Motor neuron (in vitro differentiated cells): ENCODE measurements at regions not wholly inside any gene's neighbourhood (a gene's known extent, or its start where the extent isn't known, plus 50 kb on each side); places are given as distances from the start of the nearest gene placed in this dataset.

Source experiments
- ATAC-seq, 8 experiments: fragments of 200-7000 bp; cut with Tn5 transposase; replicated peaks in 6 of 8; 2 replicates each; pipeline ENCODE4 v1.8.0; 2021; ENCODE audit warnings: mild to moderate bottlenecking in 8 of 8, moderate library complexity in 8 of 8
- H3K27ac ChIP-seq, 2 donors: fragments of 250-450 bp; sonication (Bioruptor Pico); 2 replicates each; pipeline ENCODE4 v1.9.0; 2021; ENCODE audit warnings: antibody characterized with exemption in 2 of 2, mild to moderate bottlenecking in 2 of 2, moderate library complexity in 1 of 2
- H3K4me1 ChIP-seq, 2 donors: fragments of 250-450 bp; sonication (Bioruptor Pico); replicated peaks in 1 of 2; 2 replicates each; pipeline ENCODE4 v1.6.1; 2021; ENCODE audit warnings: antibody characterized with exemption in 2 of 2, mild to moderate bottlenecking in 2 of 2, moderate library complexity in 1 of 2
- H3K4me3 ChIP-seq, 5 donors: fragments of 250-450 bp; sonication (Bioruptor Pico); 2 replicates each; pipeline ENCODE4 v1.9.0; 2021; ENCODE audit warnings: antibody characterized with exemption in 5 of 5, mild to moderate bottlenecking in 5 of 5, moderate library complexity in 4 of 5
- WGBS, 10 experiments: fragments of 450-650 bp; shearing (Covaris generic); methylation state at CpG; one replicate each; pipeline ENCODE4 v1.0.0; 2022; 5-methylcytosine and 5-hydroxymethylcytosine counted together
- in situ Hi-C, 9 experiments: fragments of 400-800 bp; cut with MboI; loops; one replicate each; pipeline ENCODE4 v1.15.0; 2021; ENCODE audit warnings: low sequenced_read_pairs in 9 of 9, low pct_unique_long_range_greater_than_20kb in 2 of 9; ENCODE audit not compliant: unreplicated experiment in 9 of 9

DNA sequence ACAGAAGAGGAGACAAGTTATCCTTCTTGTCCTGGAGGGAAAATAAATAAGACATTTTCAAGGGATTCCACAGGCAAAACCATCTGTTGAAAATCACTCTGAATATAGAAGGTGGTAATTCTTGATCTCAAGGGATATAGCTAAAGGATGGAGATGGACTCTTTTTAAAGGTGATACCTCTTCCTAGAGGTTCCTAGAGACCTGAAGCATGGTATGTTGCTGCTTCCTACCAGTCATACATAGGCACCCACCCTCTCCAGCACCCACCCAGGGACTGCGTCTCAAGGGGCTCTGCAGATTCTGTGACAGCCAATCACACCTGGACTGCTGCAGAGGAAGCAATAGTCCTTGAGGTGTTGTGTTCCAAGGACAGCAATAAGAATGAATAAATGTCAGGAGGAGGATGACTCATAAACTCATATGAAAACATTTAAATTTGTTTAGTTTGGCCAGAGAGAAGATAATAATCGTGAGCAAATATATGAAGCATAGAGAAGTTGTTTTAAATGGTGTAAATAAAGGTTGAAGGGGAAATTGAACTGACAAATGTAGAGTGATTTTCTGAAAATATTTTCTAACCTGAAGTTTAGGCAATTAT lies 741.6 kb upstream of the CBLB start:
- 0 to 93% (median 67%) methylated on average over 1 to 2 of the region's 2 CpGs; no CpG with 5 or more reads in 1 of the 10 experiments for WGBS, 10 experiments
- no peak overlapping the region for H3K4me3 ChIP-seq
- in situ Hi-C loops, result loop anchor here in 2 of 9 experiments (25.0 kb wide), 2 partner anchors 452 to 923 kb away; no protein-coding TSS in a partner anchor
- peaks cover 0 to 2% of the 10 kb centered on the region in 2 donors for H3K4me1 ChIP-seq
- no peak overlapping the region for H3K27ac ChIP-seq
- peak in 4 of 8 experiments; percentile 26 to 49 (median 44) for ATAC-seq

DNA sequence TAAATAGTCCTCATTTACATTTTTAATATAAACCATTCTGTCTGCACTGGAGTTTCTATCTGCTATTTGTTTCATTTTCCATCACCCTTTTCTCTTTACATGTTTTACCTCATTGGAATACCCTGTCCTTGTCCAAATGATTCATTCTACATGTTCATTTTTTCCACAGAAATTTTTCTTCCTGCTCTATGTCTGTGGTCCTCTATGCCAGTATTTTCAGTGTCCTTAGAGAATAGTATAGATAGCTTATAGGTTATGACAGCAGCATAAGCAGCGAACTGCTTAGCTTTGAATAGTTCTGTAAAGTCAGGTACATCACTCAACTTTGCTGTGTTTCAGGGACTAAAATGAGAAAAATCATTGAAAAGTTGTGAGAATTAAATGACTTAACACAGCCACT lies 742.3 kb upstream of the CBLB start:
- ATAC-seq, result no peak
- Histone ChIP-seq H3K27ac (no peak overlapping the region), H3K4me3 (no peak overlapping the region), H3K4me1 (peaks cover 0 to 2% of the 10 kb centered on the region in 2 donors)
- WGBS, 10 experiments, result 64 to 100% (median 100%) methylated on average over 1 of the region's 1 CpG; no CpG with 5 or more reads in 4 of the 10 experiments
- in situ Hi-C loops, result loop anchor here in 2 of 9 experiments (25.0 kb wide), 2 partner anchors 451 to 924 kb away; no protein-coding TSS in a partner anchor

DNA sequence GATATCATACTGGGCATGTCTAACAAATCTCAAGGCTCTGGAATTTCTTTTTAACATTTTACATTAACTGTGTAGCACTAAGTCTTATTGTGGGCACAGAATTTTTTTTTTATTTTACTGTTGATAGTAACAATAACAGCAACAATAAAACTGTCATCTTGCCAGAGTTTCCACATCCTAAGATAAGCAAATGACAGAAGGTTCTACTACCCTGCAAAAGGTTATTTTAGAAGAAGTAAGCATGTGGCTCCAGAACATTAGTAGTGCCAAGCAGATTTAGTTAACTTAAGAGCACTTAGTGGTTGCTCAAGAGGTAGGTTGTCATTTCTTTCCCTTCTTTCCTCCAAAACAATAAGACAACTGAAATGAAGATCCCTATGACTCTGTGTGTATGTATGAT lies 743.0 kb upstream of the CBLB start:
- in situ Hi-C loops, result loop anchor here in 2 of 9 experiments (25.0 kb wide), 2 partner anchors 450 to 925 kb away; no protein-coding TSS in a partner anchor
- Histone ChIP-seq H3K4me1 (peaks cover 0 to 2% of the 10 kb centered on the region in 2 donors), H3K4me3 (no peak overlapping the region), H3K27ac (no peak overlapping the region)
- ATAC-seq, result no peak

DNA sequence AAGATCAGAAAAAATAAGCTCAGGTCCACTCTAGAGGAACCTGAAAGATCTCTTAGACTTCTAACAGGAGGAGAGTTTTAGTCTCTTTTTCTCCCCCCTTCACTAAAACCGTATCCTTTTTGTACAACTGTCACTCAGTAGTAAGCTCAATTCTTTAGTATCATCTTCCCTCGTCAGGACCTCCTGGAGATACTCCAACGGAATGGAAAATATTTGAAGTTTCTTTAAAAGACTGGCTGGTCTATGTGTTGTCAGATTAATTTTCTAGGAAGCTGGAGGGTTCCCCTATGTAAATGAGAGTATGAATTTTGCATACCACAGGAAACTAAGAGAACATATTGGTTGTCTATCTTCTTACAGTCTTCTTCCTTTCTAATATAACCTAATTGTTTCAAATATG lies 747.7 kb upstream of the CBLB start:
- WGBS, 10 experiments, result 67 to 100% (median 90%) methylated on average over 1 to 3 of the region's 3 CpGs; no CpG with 5 or more reads in 2 of the 10 experiments
- no peaks in the 10 kb centered on the region for H3K4me1 ChIP-seq
- in situ Hi-C loops, result loop anchor here in 2 of 9 experiments (25.0 kb wide), 2 partner anchors 446 to 929 kb away; no protein-coding TSS in a partner anchor
- no peak overlapping the region for H3K27ac ChIP-seq
- no peak overlapping the region for H3K4me3 ChIP-seq
- ATAC-seq, result no peak

DNA sequence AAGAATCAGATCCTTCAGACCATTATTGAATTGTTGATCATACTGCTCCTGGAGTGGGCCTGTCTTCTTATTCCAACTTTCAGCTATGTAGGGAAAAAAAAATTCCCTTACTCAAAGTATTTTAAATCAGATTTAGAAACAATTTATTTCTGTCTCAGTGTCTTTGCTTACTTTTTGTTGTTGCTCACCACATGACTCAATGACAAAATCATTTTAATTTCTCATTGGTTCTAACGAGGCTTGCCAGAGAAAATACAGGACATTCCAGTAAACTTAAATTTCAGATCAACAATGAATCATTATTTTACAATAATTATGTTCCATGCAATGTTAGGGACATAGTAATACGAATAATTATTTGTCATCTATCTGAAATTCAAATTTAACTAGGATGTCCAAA lies 748.5 kb upstream of the CBLB start:
- Histone ChIP-seq H3K4me1 (no peaks in the 10 kb centered on the region), H3K27ac (no peak overlapping the region), H3K4me3 (no peak overlapping the region)
- 22 to 100% (median 73%) methylated on average over 1 to 2 of the region's 2 CpGs for WGBS, 10 experiments
- ATAC-seq, result no peak
- in situ Hi-C loops, result loop anchor here in 2 of 9 experiments (25.0 kb wide), 2 partner anchors 445 to 930 kb away; no protein-coding TSS in a partner anchor

DNA sequence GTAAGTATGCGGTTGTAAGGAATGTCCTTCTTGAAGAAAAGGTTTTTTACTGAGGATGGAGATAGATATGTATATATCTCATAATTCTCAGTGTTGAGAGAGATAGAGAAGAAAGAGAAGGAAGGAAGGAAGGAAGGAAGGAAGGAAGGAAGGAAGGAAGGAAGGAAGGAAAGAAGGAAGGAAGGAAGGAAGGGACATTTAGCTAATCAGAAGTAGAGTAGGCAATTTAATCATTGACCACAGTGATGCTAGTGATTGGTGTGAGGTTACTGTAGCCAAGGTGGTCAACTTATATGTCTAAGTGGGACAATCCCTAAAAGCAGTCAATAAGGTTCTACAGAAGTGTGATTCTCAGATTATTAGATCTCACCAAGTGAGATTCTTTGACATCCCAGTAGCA lies 751.8 kb upstream of the CBLB start:
- no peak overlapping the region for H3K27ac ChIP-seq
- 88 to 100% (median 100%) methylated on average over 1 of the region's 1 CpG; no CpG with 5 or more reads in 4 of the 10 experiments for WGBS, 10 experiments
- H3K4me1 ChIP-seq, result no peaks in the 10 kb centered on the region
- in situ Hi-C loops, result loop anchor here in 2 of 9 experiments (25.0 kb wide), 2 partner anchors 442 to 933 kb away; no protein-coding TSS in a partner anchor
- no peak for ATAC-seq
- no peak overlapping the region for H3K4me3 ChIP-seq

DNA sequence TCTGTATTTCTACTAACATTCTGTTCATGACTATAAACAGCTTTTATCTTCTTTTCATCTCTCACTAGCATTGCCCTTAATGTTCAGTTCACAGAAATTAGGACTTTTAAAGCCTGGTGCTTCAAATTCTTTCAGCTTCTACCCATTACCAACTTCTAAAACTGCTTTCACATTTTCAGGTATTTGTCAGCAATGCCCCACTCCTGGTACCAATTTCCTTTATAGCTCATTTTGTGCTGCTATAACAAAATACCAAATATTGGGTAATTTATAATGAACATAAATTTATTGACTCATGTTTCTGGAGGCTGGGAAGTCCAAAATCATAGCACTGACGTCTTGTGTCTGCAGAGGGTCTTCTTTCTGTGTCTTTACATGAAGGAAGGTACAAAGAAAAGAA lies 753.1 kb upstream of the CCDC54 start:
- in situ Hi-C loops, result loop anchor here in 2 of 9 experiments (25.0 kb wide), 2 partner anchors 438 to 937 kb away; no protein-coding TSS in a partner anchor
- H3K4me1 ChIP-seq, result no peaks in the 10 kb centered on the region
- WGBS, 10 experiments, result 63 to 100% (median 100%) methylated on average over 1 of the region's 1 CpG; no CpG with 5 or more reads in 1 of the 10 experiments
- ATAC-seq, result no peak
- H3K27ac ChIP-seq, result no peak overlapping the region
- H3K4me3 ChIP-seq, result no peak overlapping the region

DNA sequence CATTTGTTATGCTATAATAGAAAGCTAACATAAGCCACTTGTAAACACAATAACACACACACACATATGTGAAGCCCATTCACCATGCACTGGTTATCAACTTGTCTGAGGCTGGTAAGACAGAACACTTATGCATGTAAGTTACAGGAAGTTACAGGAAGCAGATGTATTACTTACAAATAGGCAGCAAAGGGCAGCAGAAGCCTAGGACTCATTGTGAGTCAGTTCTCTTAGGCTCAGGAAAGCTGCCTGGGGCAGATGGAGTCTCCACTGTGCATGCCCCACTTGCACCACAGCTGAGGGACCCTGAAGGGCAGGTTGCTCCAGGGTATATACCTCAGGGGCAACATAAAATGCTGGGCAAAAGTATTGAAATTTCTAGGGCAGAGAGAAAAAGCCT lies 748.8 kb upstream of the CCDC54 start:
- in situ Hi-C loops, result loop anchor here in 1 of 9 experiments (25.0 kb wide), 1 partner anchor 434 kb away; no protein-coding TSS in a partner anchor
- no peak overlapping the region for H3K4me3 ChIP-seq
- ATAC-seq, result peak in 3 of 8 experiments; percentile 77 to 96 (median 77)
- no peak overlapping the region for H3K27ac ChIP-seq
- H3K4me1 ChIP-seq, result no peaks in the 10 kb centered on the region

DNA sequence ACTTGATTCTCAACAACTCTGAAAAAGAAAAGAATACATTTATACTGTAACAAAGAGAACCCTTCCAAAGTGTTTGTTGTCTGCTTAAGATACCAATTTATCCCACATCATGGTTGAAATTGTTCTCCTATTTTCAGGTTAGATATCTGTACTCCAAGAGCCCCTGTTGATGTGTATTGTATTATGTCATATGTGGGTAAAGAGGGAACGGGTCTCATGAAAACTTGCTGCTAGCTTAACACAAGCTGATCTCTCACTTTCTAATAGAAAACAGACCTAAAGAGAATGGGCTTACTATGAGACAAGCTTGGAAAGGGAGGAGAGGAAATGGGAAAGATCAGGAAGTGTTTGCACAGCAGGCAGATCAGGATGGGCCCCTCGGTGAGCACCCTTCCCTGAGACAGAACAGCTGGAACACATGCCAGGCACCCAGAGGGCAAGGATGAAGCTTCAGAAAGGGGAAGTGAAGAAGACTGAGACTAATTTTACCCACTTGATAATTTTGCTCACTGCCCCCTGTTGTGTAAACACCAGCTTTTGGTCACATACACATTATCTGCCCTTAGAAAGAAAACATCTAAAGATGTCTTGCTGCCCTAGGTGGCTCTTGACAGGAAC lies 747.9 kb upstream of the CCDC54 start:
- WGBS, 10 experiments, result 10 to 60% (median 49%) methylated on average over 1 to 2 of the region's 2 CpGs; no CpG with 5 or more reads in 6 of the 10 experiments
- in situ Hi-C loops, result loop anchor here in 1 of 9 experiments (25.0 kb wide), 1 partner anchor 433 kb away; no protein-coding TSS in a partner anchor
- Histone ChIP-seq H3K4me3 (no peak overlapping the region), H3K4me1 (no peaks in the 10 kb centered on the region), H3K27ac (no peak overlapping the region)
- no peak for ATAC-seq

DNA sequence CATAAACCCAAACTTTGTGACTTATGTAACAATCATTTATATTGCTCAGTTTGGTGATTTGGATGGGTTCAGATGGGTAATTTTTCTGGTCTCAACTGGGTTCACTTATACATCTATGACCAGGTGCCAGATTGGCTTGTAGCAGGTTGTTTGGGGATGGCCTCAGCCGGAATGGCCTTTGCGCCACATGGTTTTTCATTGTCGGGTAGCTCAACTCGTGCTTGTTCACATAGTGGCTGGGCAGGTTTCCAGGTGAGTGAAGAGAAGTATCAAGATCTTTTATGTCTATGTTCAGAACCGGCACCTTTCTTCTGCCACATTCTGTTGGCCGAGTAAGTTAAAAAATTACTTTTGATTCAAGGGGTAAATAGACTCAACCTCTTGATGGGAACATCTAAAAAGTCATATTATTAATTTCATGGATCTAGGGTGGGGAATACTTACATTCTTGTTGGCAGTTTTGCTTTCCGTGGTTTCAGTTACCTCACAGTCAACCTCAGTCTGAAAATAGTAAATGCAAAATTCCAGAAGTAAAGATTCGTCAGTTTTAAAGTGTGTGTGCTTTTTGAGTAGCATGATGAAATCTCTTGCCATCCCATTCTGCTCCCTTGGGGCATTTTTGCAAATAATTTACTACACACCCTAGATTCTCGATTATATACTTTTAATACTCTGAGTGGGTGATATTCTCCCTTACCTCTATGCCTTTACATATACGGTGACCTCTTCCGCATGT lies 745.7 kb upstream of the CCDC54 start:
- Histone ChIP-seq H3K4me3 (no peak overlapping the region), H3K4me1 (peaks cover 0 to 2% of the 10 kb centered on the region in 2 donors), H3K27ac (no peak overlapping the region)
- ATAC-seq, result no peak
- in situ Hi-C loops, result loop anchor here in 1 of 9 experiments (25.0 kb wide), 1 partner anchor 431 kb away; no protein-coding TSS in a partner anchor
- WGBS, 10 experiments, result 57 to 98% (median 85%) methylated on average over 5 to 11 of the region's 11 CpGs; no CpG with 5 or more reads in 2 of the 10 experiments

DNA sequence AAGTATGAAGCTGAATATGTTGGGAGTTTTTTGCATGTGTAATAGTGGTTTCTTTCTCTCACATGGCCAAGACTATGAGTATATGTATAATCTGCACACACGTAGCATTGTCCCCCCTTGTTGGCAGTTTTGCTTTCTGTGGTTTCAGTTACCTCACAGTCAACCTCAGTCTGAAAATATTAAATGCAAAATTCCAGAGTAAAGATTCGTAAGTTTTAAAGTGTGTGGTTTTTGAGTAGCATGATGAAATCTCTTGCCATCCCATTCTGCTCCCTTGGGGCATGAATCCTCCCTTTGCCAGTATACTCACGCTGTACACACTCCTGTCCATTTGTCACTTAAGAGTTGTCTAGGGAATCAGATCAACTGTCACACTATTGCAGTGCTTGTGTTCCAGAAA lies 742.0 kb upstream of the CCDC54 start:
- Histone ChIP-seq H3K27ac (no peak overlapping the region), H3K4me3 (no peak overlapping the region), H3K4me1 (peaks cover 0 to 2% of the 10 kb centered on the region in 2 donors)
- WGBS, 10 experiments, result 6 to 100% (median 74%) methylated on average over 1 to 3 of the region's 3 CpGs; no CpG with 5 or more reads in 1 of the 10 experiments
- peak in 6 of 8 experiments; percentile 36 to 51 (median 44) for ATAC-seq
- in situ Hi-C loops, result loop anchor here in 1 of 9 experiments (25.0 kb wide), 1 partner anchor 427 kb away; no protein-coding TSS in a partner anchor

DNA sequence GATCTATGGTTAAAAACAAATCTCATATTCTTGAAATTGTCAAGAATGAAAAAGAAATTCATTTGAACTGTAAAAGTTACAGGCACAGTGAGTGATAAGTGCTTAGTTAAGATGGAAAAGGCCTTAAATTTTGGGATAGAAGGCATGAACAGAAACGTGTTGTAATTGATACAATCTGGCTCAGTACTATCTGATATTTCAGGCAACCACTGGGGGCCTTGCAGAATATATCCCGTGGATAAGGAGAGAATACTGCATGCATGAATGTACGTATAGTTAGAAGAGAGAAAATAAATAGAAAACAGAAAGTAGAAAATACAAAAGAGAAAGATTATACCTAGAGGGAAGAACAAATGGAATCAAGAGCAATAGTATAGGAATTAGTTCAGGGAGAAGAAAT lies 741.4 kb upstream of the CCDC54 start:
- Histone ChIP-seq H3K4me1 (peaks cover 0 to 2% of the 10 kb centered on the region in 2 donors), H3K27ac (no peak overlapping the region)

More for the DNA sequence above, 741.4 kb upstream of the CCDC54 start:
- in situ Hi-C loops, result loop anchor here in 1 of 9 experiments (25.0 kb wide), 1 partner anchor 426 kb away; no protein-coding TSS in a partner anchor
- ATAC-seq, result no peak
- H3K4me3 ChIP-seq, result no peak overlapping the region
- 42 to 100% (median 78%) methylated on average over 1 to 3 of the region's 3 CpGs for WGBS, 10 experiments
